ENCODE measurements at regions not wholly inside any gene's neighbourhood (a gene's known extent, or its start where the extent isn't known, plus 50 kb on each side); places are given as distances from the start of the nearest gene placed in this dataset.
A peak's percentile ranks its signal among the peaks of the same experiment; 100 is the strongest.

GRCh38 chr1:56333461-56333860, 245.9 kb downstream of the PLPP3 start:
- intact Hi-C loops (cut with micrococcal nuclease; ENCODE audit: unreplicated experiment), result loop anchor here (5.0 kb wide), 1 partner anchor 46 kb away; no protein-coding TSS in a partner anchor
- Histone ChIP-seq H3K4me2 (no peak overlapping the region), H3K9me3 (ENCODE audit: insufficient read depth, low read depth) (no peaks in the 10 kb centered on the region), H3K4me1 (replicated peaks; ENCODE audit: insufficient read depth) (peaks cover 42% of the 10 kb centered on the region), H3F3A (ENCODE audit: insufficient read depth, low read depth) (peaks cover 17% of the 10 kb centered on the region), H3K27me3 (ENCODE audit: insufficient read depth, low read depth) (no peaks in the 10 kb centered on the region), H4K20me1 (ENCODE audit: insufficient read depth) (no peaks in the 10 kb centered on the region), H3K36me3 (ENCODE audit: low read depth) (no peaks in the 10 kb centered on the region), H3K27ac (no peak overlapping the region), H2AFZ (no peak overlapping the region), H3K9me2 (ENCODE audit: insufficient read depth) (peaks cover 4% of the 10 kb centered on the region; the same call in 1 of the 2 replicates), H3K79me2 (ENCODE audit: low read depth) (no peaks in the 10 kb centered on the region), H3K4me3 (no peak overlapping the region)
- POLR2A ChIA-PET (ENCODE audit: unreplicated experiment), result interaction anchor here (0.6 kb wide), 2 partner anchors 36 to 639 kb away, joined by 4 read pairs; no protein-coding TSS in a partner anchor
- BruUV-seq (replicated peaks), result no TSS peak
- CTCF ChIA-PET, result interaction anchor here (0.6 kb wide), 1 partner anchor 442 kb away, joined by 3 read pairs; no protein-coding TSS in a partner anchor
- DNase-seq, result no peak
- TF ChIP-seq CTCF (conservative IDR thresholded peaks at IDR 0.05) (no peak), EZH2 (IDR thresholded peaks at IDR 0.05; ENCODE audit: low read depth) (no peak)

DNA sequence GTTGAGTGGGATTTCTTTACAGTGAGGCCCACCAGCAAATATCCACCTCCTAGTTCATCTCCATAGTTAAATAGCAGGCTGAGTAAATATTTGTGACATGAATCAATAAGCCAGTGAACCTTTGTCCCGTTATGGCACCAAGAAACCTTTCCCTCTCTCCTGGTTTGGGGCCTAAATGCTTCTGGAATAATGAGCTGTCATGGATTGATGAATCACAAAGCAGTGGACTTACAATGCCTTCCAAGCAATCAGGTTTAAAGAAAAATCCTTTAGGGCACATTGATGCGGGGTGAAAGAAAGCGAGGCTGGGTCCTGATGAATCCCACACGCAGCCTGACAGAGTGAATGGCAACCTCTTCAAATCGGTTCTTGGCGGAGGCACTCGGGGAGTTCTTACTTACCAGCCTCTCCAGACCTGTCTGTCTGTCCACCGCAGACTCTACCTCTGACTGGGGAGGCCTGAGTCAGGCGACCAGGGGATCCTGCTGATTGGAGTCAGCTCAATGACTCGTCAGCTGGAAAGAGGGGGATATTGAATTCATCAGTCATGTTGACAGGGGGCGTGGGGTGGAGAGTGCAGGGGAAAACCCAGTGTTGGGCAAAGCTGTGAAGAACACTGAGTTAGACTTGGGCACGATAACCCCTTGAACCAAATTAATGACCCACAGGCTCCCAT, 247.3 kb downstream of the PLPP3 start:
- TF ChIP-seq EZH2 (IDR thresholded peaks at IDR 0.05; ENCODE audit: low read depth), result no peak
- TF ChIP-seq CTCF (conservative IDR thresholded peaks at IDR 0.05), result no peak
- no peak for DNase-seq

GRCh38 chr1:56331207-56331891, 248.0 kb downstream of the PLPP3 start:
- H3K79me2 ChIP-seq (ENCODE audit: low read depth), result no peaks in the 10 kb centered on the region
- POLR2A ChIA-PET (ENCODE audit: unreplicated experiment), result no interaction called here
- no peaks in the 10 kb centered on the region for H3K36me3 ChIP-seq (ENCODE audit: low read depth)
- BruUV-seq (replicated peaks), result no TSS peak
- H4K20me1 ChIP-seq (ENCODE audit: insufficient read depth), result no peaks in the 10 kb centered on the region
- no peaks in the 10 kb centered on the region for H3K9me3 ChIP-seq (ENCODE audit: insufficient read depth, low read depth)
- DNase-seq, result peak; percentile 47 to 55
- H3K4me2 ChIP-seq, result peak overlapping the region; percentile 43
- H3K9me2 ChIP-seq (ENCODE audit: insufficient read depth), result peaks cover 4% of the 10 kb centered on the region; the same call in 1 of the 2 replicates
- no peak overlapping the region for H2AFZ ChIP-seq
- intact Hi-C loops (cut with micrococcal nuclease; ENCODE audit: unreplicated experiment), result loop anchor here (2.0 to 5.0 kb wide), 4 partner anchors 44 to 903 kb away; partner anchors contain the start of gene PLPP3
- CTCF ChIA-PET, result no interaction called here
- TF ChIP-seq EZH2 (IDR thresholded peaks at IDR 0.05; ENCODE audit: low read depth) (no peak), CTCF (conservative IDR thresholded peaks at IDR 0.05) (no peak)
- no peaks in the 10 kb centered on the region for H3K27me3 ChIP-seq (ENCODE audit: insufficient read depth, low read depth)
- peaks cover 17% of the 10 kb centered on the region for H3F3A ChIP-seq (ENCODE audit: insufficient read depth, low read depth)
- H3K4me3 ChIP-seq, result no peak overlapping the region
- H3K27ac ChIP-seq, result peak overlapping the region; percentile 55
- H3K4me1 ChIP-seq (replicated peaks; ENCODE audit: insufficient read depth), result peaks cover 45% of the 10 kb centered on the region

More for the DNA sequence above, 247.3 kb downstream of the PLPP3 start:
- peaks cover 17% of the 10 kb centered on the region for H3F3A ChIP-seq (ENCODE audit: insufficient read depth, low read depth)
- peak overlapping the region; percentile 55 for H3K27ac ChIP-seq
- CTCF ChIA-PET, result interaction anchor here (0.8 kb wide), 1 partner anchor 206 kb away, joined by 3 read pairs; no protein-coding TSS in a partner anchor
- no peaks in the 10 kb centered on the region for H4K20me1 ChIP-seq (ENCODE audit: insufficient read depth)
- no peaks in the 10 kb centered on the region for H3K79me2 ChIP-seq (ENCODE audit: low read depth)
- TSS peak; percentile 76 for BruUV-seq (replicated peaks)
- no peaks in the 10 kb centered on the region for H3K27me3 ChIP-seq (ENCODE audit: insufficient read depth, low read depth)
- no peaks in the 10 kb centered on the region for H3K9me3 ChIP-seq (ENCODE audit: insufficient read depth, low read depth)
- H3K9me2 ChIP-seq (ENCODE audit: insufficient read depth), result peaks cover 4% of the 10 kb centered on the region; the same call in 1 of the 2 replicates
- H3K4me3 ChIP-seq, result no peak overlapping the region
- intact Hi-C loops (cut with micrococcal nuclease; ENCODE audit: unreplicated experiment), result loop anchor here (2.0 to 5.0 kb wide), 4 partner anchors 45 to 903 kb away; partner anchors contain the start of gene PLPP3
- peaks cover 43% of the 10 kb centered on the region for H3K4me1 ChIP-seq (replicated peaks; ENCODE audit: insufficient read depth)
- POLR2A ChIA-PET (ENCODE audit: unreplicated experiment), result interaction anchor here (0.7 kb wide), 1 partner anchor 47 kb away, joined by 6 read pairs; no protein-coding TSS in a partner anchor
- no peak overlapping the region for H2AFZ ChIP-seq
- H3K36me3 ChIP-seq (ENCODE audit: low read depth), result no peaks in the 10 kb centered on the region
- no peak overlapping the region for H3K4me2 ChIP-seq
